ENCODE measurements at regions not wholly inside any gene's neighbourhood (a gene's known extent, or its start where the extent isn't known, plus 50 kb on each side); places are given as distances from the start of the nearest gene placed in this dataset.
"Not testable (repeated sequence)": the region's sequence is repeated elsewhere in the genome, so short reads cannot be mapped to it uniquely, and the experiment has no call there.

- no peaks in the 10 kb centered on the region for H3K4me1 Mint-ChIP-seq (ENCODE audit: low read depth)
- peaks cover 10% of the 10 kb centered on the region for H3K9me3 Mint-ChIP-seq
- H3K27me3 Mint-ChIP-seq, result no peaks in the 10 kb centered on the region
These were observed 335.7 kb upstream of the IZUMO3 start for GRCh38 chr9:24881361-24881760.

GRCh38 chr9:24879591-24879990 lies 333.9 kb upstream of the IZUMO3 start:
- no peaks in the 10 kb centered on the region for H3K27me3 Mint-ChIP-seq
- H3K27ac Mint-ChIP-seq, result no peak overlapping the region
- H3K4me1 Mint-ChIP-seq (ENCODE audit: low read depth), result no peaks in the 10 kb centered on the region
- peaks cover 11% of the 10 kb centered on the region for H3K9me3 Mint-ChIP-seq
- DNase-seq, result no peak
- no peaks in the 10 kb centered on the region for H3K36me3 Mint-ChIP-seq (ENCODE audit: low read depth)
- H3K4me3 Mint-ChIP-seq, result no peak overlapping the region

More at GRCh38 chr9:24881361-24881760, 335.7 kb upstream of the IZUMO3 start:
- no peak for DNase-seq
- Mint-ChIP-seq H3K4me3 (no peak overlapping the region), H3K27ac (no peak overlapping the region), H3K36me3 (ENCODE audit: low read depth) (no peaks in the 10 kb centered on the region)

GRCh38 chr9:24856601-24857000 lies 310.9 kb upstream of the IZUMO3 start:
- not testable (repeated sequence) for H3K27me3 Mint-ChIP-seq; H3K27ac Mint-ChIP-seq; H3K4me1 Mint-ChIP-seq (ENCODE audit: low read depth); DNase-seq; H3K4me3 Mint-ChIP-seq; H3K36me3 Mint-ChIP-seq (ENCODE audit: low read depth)
- H3K9me3 Mint-ChIP-seq, result peaks cover 27% of the 10 kb centered on the region

GRCh38 chr9:24846248-24846912 lies 300.7 kb upstream of the IZUMO3 start:
- DNase-seq, result no peak
- H3K27ac Mint-ChIP-seq, result no peak overlapping the region
- peaks cover 22% of the 10 kb centered on the region for H3K9me3 Mint-ChIP-seq
- H3K27me3 Mint-ChIP-seq, result no peaks in the 10 kb centered on the region
- no peaks in the 10 kb centered on the region for H3K36me3 Mint-ChIP-seq (ENCODE audit: low read depth)
- no peak overlapping the region for H3K4me3 Mint-ChIP-seq
- no peaks in the 10 kb centered on the region for H3K4me1 Mint-ChIP-seq (ENCODE audit: low read depth)

- no peaks in the 10 kb centered on the region for H3K4me1 Mint-ChIP-seq (ENCODE audit: low read depth)
- H3K36me3 Mint-ChIP-seq (ENCODE audit: low read depth), result no peaks in the 10 kb centered on the region
- no peak overlapping the region for H3K27ac Mint-ChIP-seq
- H3K9me3 Mint-ChIP-seq, result peaks cover 30% of the 10 kb centered on the region
- H3K27me3 Mint-ChIP-seq, result no peaks in the 10 kb centered on the region
- no peak for DNase-seq
- no peak overlapping the region for H3K4me3 Mint-ChIP-seq
These were observed 298.5 kb upstream of the IZUMO3 start for GRCh38 chr9:24844217-24844616.

GRCh38 chr9:24841993-24842392 lies 296.3 kb upstream of the IZUMO3 start:
- Mint-ChIP-seq H3K27me3 (no peaks in the 10 kb centered on the region), H3K4me3 (no peak overlapping the region), H3K4me1 (ENCODE audit: low read depth) (no peaks in the 10 kb centered on the region), H3K36me3 (ENCODE audit: low read depth) (no peaks in the 10 kb centered on the region), H3K9me3 (peaks cover 27% of the 10 kb centered on the region), H3K27ac (no peak overlapping the region)
- no peak for DNase-seq

- Mint-ChIP-seq H3K27ac (no peak overlapping the region), H3K9me3 (peaks cover 23% of the 10 kb centered on the region), H3K27me3 (no peaks in the 10 kb centered on the region), H3K36me3 (ENCODE audit: low read depth) (no peaks in the 10 kb centered on the region), H3K4me3 (no peak overlapping the region), H3K4me1 (ENCODE audit: low read depth) (no peaks in the 10 kb centered on the region)
- DNase-seq, result no peak
These were observed 286.6 kb upstream of the IZUMO3 start for GRCh38 chr9:24832307-24832706.

GRCh38 chr9:24828687-24829086 lies 283.0 kb upstream of the IZUMO3 start:
- Mint-ChIP-seq H3K4me1 (ENCODE audit: low read depth) (no peaks in the 10 kb centered on the region), H3K27ac (no peak overlapping the region), H3K9me3 (peaks cover 30% of the 10 kb centered on the region), H3K27me3 (no peaks in the 10 kb centered on the region), H3K4me3 (no peak overlapping the region), H3K36me3 (ENCODE audit: low read depth) (no peaks in the 10 kb centered on the region)
- DNase-seq, result no peak

GRCh38 chr9:24824607-24825006 lies 278.9 kb upstream of the IZUMO3 start:
- H3K36me3 Mint-ChIP-seq (ENCODE audit: low read depth), result no peaks in the 10 kb centered on the region
- DNase-seq, result no peak
- H3K27ac Mint-ChIP-seq, result no peak overlapping the region
- H3K4me3 Mint-ChIP-seq, result no peak overlapping the region
- peaks cover 22% of the 10 kb centered on the region for H3K9me3 Mint-ChIP-seq
- no peaks in the 10 kb centered on the region for H3K27me3 Mint-ChIP-seq
- H3K4me1 Mint-ChIP-seq (ENCODE audit: low read depth), result no peaks in the 10 kb centered on the region

GRCh38 chr9:24820196-24820595 lies 274.5 kb upstream of the IZUMO3 start:
- no peak for DNase-seq
- Mint-ChIP-seq H3K4me1 (ENCODE audit: low read depth) (no peaks in the 10 kb centered on the region), H3K27ac (no peak overlapping the region), H3K36me3 (ENCODE audit: low read depth) (no peaks in the 10 kb centered on the region), H3K4me3 (no peak overlapping the region), H3K27me3 (no peaks in the 10 kb centered on the region), H3K9me3 (peaks cover 12% of the 10 kb centered on the region)

- H3K36me3 Mint-ChIP-seq (ENCODE audit: low read depth), result no peaks in the 10 kb centered on the region
- H3K27ac Mint-ChIP-seq, result no peak overlapping the region
- peaks cover 11% of the 10 kb centered on the region for H3K9me3 Mint-ChIP-seq
- H3K4me3 Mint-ChIP-seq, result no peak overlapping the region
- DNase-seq, result no peak
- H3K4me1 Mint-ChIP-seq (ENCODE audit: low read depth), result no peaks in the 10 kb centered on the region
- no peaks in the 10 kb centered on the region for H3K27me3 Mint-ChIP-seq
These were observed 272.1 kb upstream of the IZUMO3 start for GRCh38 chr9:24817756-24818155.

- Mint-ChIP-seq H3K27me3 (no peaks in the 10 kb centered on the region), H3K4me3 (no peak overlapping the region), H3K27ac (no peak overlapping the region), H3K4me1 (ENCODE audit: low read depth) (no peaks in the 10 kb centered on the region), H3K36me3 (ENCODE audit: low read depth) (no peaks in the 10 kb centered on the region), H3K9me3 (peaks cover 14% of the 10 kb centered on the region)
- DNase-seq, result no peak
These were observed 270.3 kb upstream of the IZUMO3 start for GRCh38 chr9:24816006-24816405.

GRCh38 chr9:24801344-24801743 lies 255.6 kb upstream of the IZUMO3 start:
- Mint-ChIP-seq H3K36me3 (ENCODE audit: low read depth) (no peaks in the 10 kb centered on the region), H3K4me1 (ENCODE audit: low read depth) (no peaks in the 10 kb centered on the region), H3K27me3 (no peaks in the 10 kb centered on the region), H3K4me3 (no peak overlapping the region), H3K27ac (no peak overlapping the region), H3K9me3 (peaks cover 25% of the 10 kb centered on the region)
- no peak for DNase-seq

GRCh38 chr9:24793787-24794186 lies 248.1 kb upstream of the IZUMO3 start:
- no peak for DNase-seq
- Mint-ChIP-seq H3K27me3 (no peaks in the 10 kb centered on the region), H3K9me3 (peaks cover 46% of the 10 kb centered on the region), H3K4me3 (no peak overlapping the region), H3K27ac (no peak overlapping the region), H3K4me1 (ENCODE audit: low read depth) (no peaks in the 10 kb centered on the region), H3K36me3 (ENCODE audit: low read depth) (no peaks in the 10 kb centered on the region)

GRCh38 chr9:24776226-24776625 lies 230.5 kb upstream of the IZUMO3 start:
- H3K27ac Mint-ChIP-seq, result no peak overlapping the region
- peaks cover 51% of the 10 kb centered on the region for H3K9me3 Mint-ChIP-seq
- H3K4me3 Mint-ChIP-seq, result no peak overlapping the region
- no peaks in the 10 kb centered on the region for H3K4me1 Mint-ChIP-seq (ENCODE audit: low read depth)
- H3K36me3 Mint-ChIP-seq (ENCODE audit: low read depth), result no peaks in the 10 kb centered on the region
- DNase-seq, result no peak
- no peaks in the 10 kb centered on the region for H3K27me3 Mint-ChIP-seq

GRCh38 chr9:24774199-24774598 lies 228.5 kb upstream of the IZUMO3 start:
- peaks cover 53% of the 10 kb centered on the region for H3K9me3 Mint-ChIP-seq

More at GRCh38 chr9:24774199-24774598, 228.5 kb upstream of the IZUMO3 start:
- not testable (repeated sequence) for H3K27ac Mint-ChIP-seq; DNase-seq; H3K4me1 Mint-ChIP-seq (ENCODE audit: low read depth); H3K36me3 Mint-ChIP-seq (ENCODE audit: low read depth); H3K4me3 Mint-ChIP-seq; H3K27me3 Mint-ChIP-seq

Measured in activated T-cell treated with anti-CD3 and anti-CD28 coated beads, Interleukin-2, amount 50 U/mL, for 24 hours (primary cell).